Suprapubic skin (tissue), 3 donors: ENCODE measurements at regions not wholly inside any gene's neighbourhood (a gene's known extent, or its start where the extent isn't known, plus 50 kb on each side); places are given as distances from the start of the nearest gene placed in this dataset.

Experiments
- CTCF ChIP-seq, 2 donors: fragments of 200-600 bp in 1 of 2; fragments of 450-650 bp in 1 of 2; sonication (generic) in 1 of 2; IDR thresholded peaks; one replicate each; pipeline ENCODE4 v1.5.1; 2016 to 2019; ENCODE audit warnings: antibody characterized with exemption in 2 of 2, mild to moderate bottlenecking in 1 of 2, moderate library complexity in 1 of 2
- POLR2AphosphoS5 ChIP-seq, 3 donors: sonication (generic); formaldehyde crosslinking; IDR thresholded peaks; one replicate each; pipeline ENCODE4 v1.6.1; 2017; ENCODE audit warnings: antibody characterized with exemption in 3 of 3

DNA sequence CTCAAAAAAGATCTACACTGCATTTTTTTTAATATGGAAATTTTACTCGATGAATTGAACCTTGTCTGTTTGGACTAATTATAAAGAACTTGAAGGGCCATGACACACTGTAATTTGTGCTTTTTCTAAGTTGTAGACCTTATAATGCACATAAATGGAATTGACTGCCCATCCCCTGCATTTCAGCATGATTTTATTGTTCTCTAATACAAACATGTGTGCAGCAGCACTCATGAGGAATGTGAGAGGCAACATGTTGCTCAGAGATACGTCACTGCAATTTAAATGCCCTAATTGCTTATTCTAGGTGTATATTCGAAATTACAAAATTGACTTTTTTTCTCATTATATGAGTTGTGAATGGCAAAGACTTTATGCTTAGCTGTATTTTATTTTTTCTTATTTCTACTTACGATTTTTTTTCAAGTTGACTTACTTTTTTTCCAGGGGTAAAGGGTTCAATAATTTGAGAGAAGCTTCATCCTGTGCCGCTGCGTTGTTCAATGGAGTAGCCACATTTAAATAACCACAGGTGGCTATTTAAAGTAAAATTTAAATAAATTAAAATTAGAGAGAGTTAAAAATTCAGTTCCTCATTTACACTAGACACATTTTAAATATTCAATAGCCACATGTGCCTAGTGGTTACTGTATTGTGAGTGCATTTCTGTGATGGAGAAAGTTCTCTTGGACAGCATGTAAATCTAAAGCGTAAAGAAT, 1346.4 kb downstream of the ROBO1 start:
- no peak for TF ChIP-seq CTCF (IDR thresholded peaks at IDR 0.05)
- no peak for TF ChIP-seq POLR2AphosphoS5 (IDR thresholded peaks at IDR 0.05)
